Dedifferentiated amniotic fluid mesenchymal stem cell (primary cell): ENCODE measurements at regions not wholly inside any gene's neighbourhood (a gene's known extent, or its start where the extent isn't known, plus 50 kb on each side); places are given as distances from the start of the nearest gene placed in this dataset.

ENCODE experiments used
- DNase-seq: peaks from one replicate; pipeline ENCODE4 v3.0.0-alpha.2; 2016; ENCODE audit errors: extremely low spot score

GRCh38 chr5:152869971-152870370 is 464.9 kb upstream of the NMUR2 start:
- DNase-seq: no peak

- DNase-seq: no peak
These were observed 477.5 kb upstream of the NMUR2 start for GRCh38 chr5:152882621-152883020.

GRCh38 chr5:152883066-152883775 is 478.1 kb upstream of the NMUR2 start:
- DNase-seq: no peak

DNA sequence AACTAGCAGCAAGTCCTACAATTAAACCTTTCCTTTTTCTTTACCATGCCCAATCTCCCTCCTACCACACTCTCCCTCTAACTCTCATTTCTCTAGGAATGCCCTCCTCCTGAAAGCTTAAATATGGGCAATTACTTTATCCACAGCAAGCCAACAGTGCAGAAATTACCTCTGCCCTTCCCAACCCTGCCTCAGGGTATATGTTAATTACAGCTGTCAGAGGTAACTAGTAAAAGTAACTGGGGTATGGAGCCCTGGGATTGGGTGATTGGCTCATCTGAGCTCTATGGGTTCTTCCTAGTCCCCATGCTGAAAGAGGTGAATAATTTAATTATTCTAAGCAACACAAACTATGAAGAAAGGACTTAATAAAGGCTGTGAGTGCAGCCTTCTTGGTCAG is 478.9 kb upstream of the NMUR2 start:
- no peak for DNase-seq

GRCh38 chr5:152900332-152900731 is 495.3 kb upstream of the NMUR2 start:
- DNase-seq: no peak

- DNase-seq: no peak
These were observed 496.7 kb upstream of the NMUR2 start for GRCh38 chr5:152901754-152902153.

- DNase-seq: no peak
These were observed 500.2 kb upstream of the NMUR2 start for GRCh38 chr5:152905286-152905685.

- DNase-seq: no peak
These were observed 502.6 kb upstream of the NMUR2 start for GRCh38 chr5:152907488-152908245.

DNA sequence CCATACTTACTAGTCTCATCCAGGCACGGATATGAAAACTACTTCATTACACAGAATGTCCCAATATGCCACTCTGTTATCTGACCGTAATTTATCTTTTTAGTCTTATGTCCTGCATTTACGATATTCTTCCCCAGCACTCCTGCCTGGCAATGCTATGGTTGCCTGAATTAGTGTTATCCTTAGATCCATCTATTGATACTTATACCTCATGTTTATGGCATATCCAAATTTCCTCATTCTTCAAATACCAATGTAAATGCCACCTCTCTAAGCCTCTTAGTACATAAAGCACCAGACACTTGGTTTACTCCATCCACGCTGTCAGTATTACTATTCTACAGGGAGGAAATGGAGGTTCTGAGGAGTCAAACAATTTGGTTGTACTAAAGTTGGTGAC is 507.8 kb upstream of the NMUR2 start:
- no peak for DNase-seq

- DNase-seq: no peak
These were observed 527.5 kb upstream of the NMUR2 start for GRCh38 chr5:152932621-152933020.

DNA sequence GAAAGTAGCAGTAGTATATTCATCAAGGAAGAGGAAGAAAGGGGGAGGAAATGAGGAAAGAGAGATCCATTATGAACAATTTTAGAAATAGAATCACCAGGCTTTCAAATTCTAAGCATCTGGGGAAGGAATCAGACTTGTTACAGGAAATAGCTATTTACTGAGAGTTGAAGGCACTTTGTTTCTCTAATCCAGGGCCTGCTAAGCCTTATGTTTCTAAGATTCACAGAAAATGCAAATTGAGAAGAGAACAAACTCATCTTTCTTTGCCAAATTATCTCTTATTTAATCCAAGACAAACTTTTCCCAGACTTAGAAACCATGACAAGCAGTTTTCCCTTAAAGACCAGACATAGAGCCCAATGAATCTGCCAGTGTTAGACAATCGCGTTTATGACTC is 528.0 kb upstream of the NMUR2 start:
- no peak for DNase-seq

- DNase-seq: no peak
These were observed 533.6 kb upstream of the NMUR2 start for GRCh38 chr5:152938630-152939029.

DNA sequence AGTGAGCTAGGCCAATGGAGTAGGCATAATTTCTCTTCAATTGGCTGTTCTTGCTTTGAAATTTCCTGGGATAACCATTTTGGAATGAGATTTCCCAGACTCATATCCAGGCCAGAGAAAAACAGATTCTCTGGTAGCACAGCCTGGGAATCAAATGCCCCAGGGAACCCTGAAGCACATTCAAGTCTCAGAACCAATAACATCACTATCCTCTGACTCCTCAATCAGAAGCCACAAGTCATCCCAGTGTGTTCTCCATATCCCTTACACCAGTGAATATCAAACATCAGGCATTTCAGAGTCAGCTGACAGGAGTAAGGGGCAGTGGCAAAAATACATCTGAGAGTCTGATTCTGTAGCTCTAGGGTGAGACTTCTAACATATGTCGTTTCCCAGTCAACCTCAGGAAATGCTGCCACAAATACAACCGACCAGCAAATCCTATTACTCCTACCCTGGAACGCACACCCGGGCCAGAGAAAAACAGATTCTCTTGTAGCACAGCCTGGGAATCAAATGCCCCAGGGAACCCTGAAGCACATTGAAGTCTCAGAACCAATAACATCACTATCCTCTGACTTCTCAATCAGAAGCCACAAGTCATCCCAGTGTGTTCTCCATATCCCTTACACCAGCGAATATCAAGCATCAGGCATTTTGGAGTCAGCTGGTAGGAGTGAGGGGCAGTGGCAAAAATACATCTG is 537.7 kb upstream of the NMUR2 start:
- no peak for DNase-seq

GRCh38 chr5:152953788-152954483 is 536.5 kb upstream of the GRIA1 start:
- DNase-seq: no peak

DNA sequence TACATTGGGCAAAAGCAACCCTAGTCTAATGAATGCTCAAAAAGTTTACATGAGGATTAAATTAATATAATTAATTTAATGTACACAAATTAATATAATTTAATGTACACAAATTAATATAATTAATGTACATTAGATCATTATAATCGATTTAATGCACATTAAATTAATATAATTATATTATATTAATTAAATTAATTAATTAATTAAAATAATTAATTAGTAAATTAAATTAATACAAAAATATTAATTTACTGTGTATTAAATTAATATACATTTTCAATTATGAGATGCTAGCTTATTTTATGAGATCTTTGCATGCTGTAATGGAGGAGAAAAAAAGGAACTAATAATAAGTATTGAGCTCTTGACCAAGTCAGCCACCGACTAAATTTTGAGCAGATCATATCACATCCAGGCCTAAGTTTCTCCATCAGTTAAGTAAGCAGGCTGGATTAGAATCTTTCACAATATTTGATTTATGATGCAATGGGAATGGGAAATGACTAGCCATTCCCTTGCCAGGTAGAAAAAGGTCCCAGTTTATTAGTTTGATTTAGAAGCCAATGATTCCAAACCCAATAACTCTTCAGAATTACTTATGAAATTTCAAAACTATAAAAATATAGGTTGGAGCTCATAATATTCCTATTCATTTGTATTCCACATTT is 533.4 kb upstream of the GRIA1 start:
- DNase-seq: no peak

DNA sequence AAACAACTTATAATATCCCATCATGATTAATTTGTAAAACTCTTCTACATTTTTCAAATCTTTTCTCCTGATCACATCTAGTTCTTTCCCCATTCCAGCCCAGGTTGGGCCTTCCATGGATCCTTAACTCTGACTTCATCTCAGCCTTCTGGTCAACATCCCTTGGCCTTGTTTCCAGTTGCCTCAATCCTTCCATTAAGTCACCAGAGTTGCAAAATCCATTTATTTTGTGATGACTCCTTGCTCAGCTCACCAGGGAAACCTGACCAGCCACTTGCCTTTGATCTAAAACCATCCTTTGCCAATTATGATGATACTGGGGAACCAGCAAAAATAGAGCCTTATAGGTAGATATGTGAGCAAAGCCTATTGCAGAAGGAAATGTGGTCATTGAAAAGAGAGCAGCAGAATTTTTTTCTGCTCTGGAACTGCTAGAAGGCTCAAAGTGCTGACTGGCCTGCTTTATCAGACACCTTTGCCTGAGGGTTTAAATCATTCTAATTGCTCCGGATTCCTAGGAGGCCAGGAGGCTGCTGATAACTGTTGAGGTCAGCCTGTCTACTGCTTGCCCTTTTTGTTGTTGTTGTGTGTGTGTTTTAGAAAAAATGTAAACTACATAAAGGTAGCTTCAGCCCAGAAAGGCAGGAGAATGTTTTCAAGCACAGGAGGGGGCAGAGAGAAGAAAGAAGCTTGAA is 512.2 kb upstream of the GRIA1 start:
- DNase-seq: no peak

GRCh38 chr5:152987131-152987530 is 503.3 kb upstream of the GRIA1 start:
- DNase-seq: no peak

DNA sequence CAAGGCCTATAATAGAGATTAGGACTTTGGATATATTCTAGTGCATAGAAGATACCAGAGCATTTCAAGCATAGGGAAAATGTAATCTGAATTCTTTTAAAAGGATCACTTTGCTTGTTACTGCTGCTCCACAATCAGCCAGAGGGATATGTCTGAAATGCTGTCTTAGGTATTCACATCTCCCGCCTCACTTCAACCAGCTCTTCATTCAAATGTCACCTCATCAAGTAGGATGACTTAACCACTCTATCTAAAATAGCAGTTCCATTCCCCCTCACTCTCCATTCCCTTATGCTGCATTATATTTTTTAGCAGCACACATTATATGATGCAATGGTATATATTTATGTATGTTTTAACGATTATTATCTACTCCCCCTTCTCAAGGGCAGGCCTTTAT is 500.3 kb upstream of the GRIA1 start:
- DNase-seq: no peak

DNA sequence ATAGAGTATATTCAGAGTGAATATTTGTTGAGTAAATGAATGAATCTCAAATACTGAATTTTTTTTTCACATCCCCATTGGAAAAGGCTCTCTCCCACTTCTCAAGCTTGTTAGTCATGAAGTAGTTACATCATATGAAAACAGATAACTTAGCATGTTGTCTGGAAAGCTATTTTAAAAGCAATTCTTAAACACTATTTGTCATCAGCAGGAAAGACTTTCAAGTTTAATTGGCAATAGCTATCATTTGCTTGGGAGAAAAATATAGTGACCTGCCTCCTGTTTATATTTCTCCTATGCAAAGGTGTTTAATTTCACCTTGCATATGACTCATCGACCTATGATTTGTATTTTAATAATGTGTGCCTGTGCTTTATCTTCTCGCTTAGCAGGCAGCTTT is 499.8 kb upstream of the GRIA1 start:
- DNase-seq: no peak

- DNase-seq: no peak
These were observed 496.3 kb upstream of the GRIA1 start for GRCh38 chr5:152994033-152994680.
